ENCODE measurements at regions not wholly inside any gene's neighbourhood (a gene's known extent, or its start where the extent isn't known, plus 50 kb on each side); places are given as distances from the start of the nearest gene placed in this dataset.
"Not testable (repeated sequence)": the region's sequence is repeated elsewhere in the genome, so short reads cannot be mapped to it uniquely, and the experiment has no call there.

- DNase-seq = no peak
Observed at GRCh38 chr4:66229885-66230284, 559.6 kb upstream of the EPHA5 start.

GRCh38 chr4:66225539-66225938 is 555.2 kb upstream of the EPHA5 start:
- DNase-seq = no peak

GRCh38 chr4:66223068-66223703 is 552.9 kb upstream of the EPHA5 start:
- DNase-seq = no peak

GRCh38 chr4:66219401-66219800 is 549.1 kb upstream of the EPHA5 start:
- no peak for DNase-seq

GRCh38 chr4:66216252-66216651 is 546.0 kb upstream of the EPHA5 start:
- DNase-seq = no peak

GRCh38 chr4:66212489-66212888 is 542.2 kb upstream of the EPHA5 start:
- DNase-seq = no peak

- no peak for DNase-seq
Observed at GRCh38 chr4:66204534-66205247, 534.4 kb upstream of the EPHA5 start.

- no peak for DNase-seq
Observed at GRCh38 chr4:66202870-66203269, 532.6 kb upstream of the EPHA5 start.

- no peak for DNase-seq
Observed at GRCh38 chr4:66197451-66197850, 527.2 kb upstream of the EPHA5 start.

- DNase-seq = no peak
Observed at GRCh38 chr4:66193487-66193886, 523.2 kb upstream of the EPHA5 start.

- DNase-seq = no peak
Observed at GRCh38 chr4:66187175-66187720, 517.0 kb upstream of the EPHA5 start.

- no peak for DNase-seq
Observed at GRCh38 chr4:66186095-66186494, 515.8 kb upstream of the EPHA5 start.

GRCh38 chr4:66182636-66183035 is 512.3 kb upstream of the EPHA5 start:
- DNase-seq = no peak

GRCh38 chr4:66178906-66179305 is 508.6 kb upstream of the EPHA5 start:
- DNase-seq = no peak

GRCh38 chr4:66169341-66169740 is 499.1 kb upstream of the EPHA5 start:
- DNase-seq = no peak

- DNase-seq = no peak
Observed at GRCh38 chr4:66164869-66165268, 494.6 kb upstream of the EPHA5 start.

- DNase-seq = no peak
Observed at GRCh38 chr4:66160606-66161005, 490.3 kb upstream of the EPHA5 start.

- no peak for DNase-seq
Observed at GRCh38 chr4:66157594-66157993, 487.3 kb upstream of the EPHA5 start.

GRCh38 chr4:66130042-66130441 is 459.8 kb upstream of the EPHA5 start:
- DNase-seq = no peak

GRCh38 chr4:66123831-66124413 is 453.6 kb upstream of the EPHA5 start:
- DNase-seq = no peak

GRCh38 chr4:66123190-66123589 is 452.9 kb upstream of the EPHA5 start:
- no peak for DNase-seq

GRCh38 chr4:66115231-66115630 is 444.9 kb upstream of the EPHA5 start:
- DNase-seq = not testable (repeated sequence)

- DNase-seq = no peak
Observed at GRCh38 chr4:66108898-66109297, 438.6 kb upstream of the EPHA5 start.

GRCh38 chr4:66097218-66097617 is 426.9 kb upstream of the EPHA5 start:
- no peak for DNase-seq
